Heart left ventricle (tissue), 13 donors: ENCODE measurements at regions not wholly inside any gene's neighbourhood (a gene's known extent, or its start where the extent isn't known, plus 50 kb on each side); places are given as distances from the start of the nearest gene placed in this dataset.

Source experiments
- CTCF ChIP-seq, 12 donors: fragments of 200-600 bp; sonication (generic) in 4 of 12; IDR thresholded peaks; one replicate each; pipeline versions ENCODE4 v1.5.0 to v1.8.0; 2018 to 2022; ENCODE audit warnings: antibody characterized with exemption in 12 of 12, mild to moderate bottlenecking in 5 of 12
- POLR2A ChIP-seq, 2 donors: fragments of 450-650 bp; IDR thresholded peaks; one replicate each; pipeline ENCODE4 v1.6.1; 2017; ENCODE audit warnings: antibody characterized with exemption in 2 of 2, mild to moderate bottlenecking in 2 of 2, moderate library complexity in 2 of 2
- donor health status: ischemic (EF 13 %, LVEDD 7.1; RV severe dilation, severe dysfunction).
- donor health status: DM: no; HTN: yes; CAD: no.
- donor health status: DM: no; HTN: no; CAD: no.
- donor health status: ischemic (EF 25% LVEDD 6.9; RV normal size, moderate dysfunction).
- donor health status: ischemic (EF 25% LVEDD 5.7; RV mildly dilated, moderate dysfunction).
- donor health status: ischemic (EF 35%, LVEDD 5.7; RV mildly dilated, moderate dysfunction).
- donor health status: nonischemic (EF 11% LVEDD 7.7; RV severe dilation, severe dysfunction).
- donor health status: DM: yes; HTN: yes; CAD: no.
- donor health status: PGD.
- donor health status: ischemic (EF 29% LVEDD 5.4; RV normal size, mild dysfunction).
- donor health status: nonischemic (EF 23%, LVEDD 6.1; RV moderate dilation, normal function).

DNA sequence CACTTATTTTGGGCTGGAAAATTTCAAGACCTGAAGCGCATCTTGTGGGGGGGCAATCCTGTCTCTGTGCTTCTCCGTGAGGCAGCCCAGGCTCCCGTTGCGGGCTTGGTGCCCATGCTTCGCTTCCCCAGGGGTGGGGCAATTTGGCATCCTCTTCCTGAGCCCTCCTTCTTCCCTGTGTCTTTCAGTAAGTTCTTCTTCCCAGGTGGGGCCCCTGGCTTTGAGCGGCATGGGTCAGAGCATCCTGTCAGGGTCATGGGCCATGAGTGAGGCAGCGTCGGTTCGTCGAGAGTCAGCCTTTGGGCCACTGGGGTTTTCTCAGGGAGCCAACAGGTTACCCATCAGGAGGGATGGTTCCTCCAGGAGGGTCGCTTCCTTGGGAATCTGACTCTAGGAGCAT, 200.7 kb downstream of the UBE3A start:
- TF ChIP-seq CTCF (IDR thresholded peaks at IDR 0.05) (no peak), POLR2A (IDR thresholded peaks at IDR 0.05) (no peak)
